Islet of Langerhans (tissue), 1 donor: ENCODE measurements at regions not wholly inside any gene's neighbourhood (a gene's known extent, or its start where the extent isn't known, plus 50 kb on each side); places are given as distances from the start of the nearest gene placed in this dataset.

ENCODE experiments used
- FAIRE-seq: peaks from one replicate; lab custom pipeline; 2011; peaks lifted over from hg19 to GRCh38; lab: Jason Lieb, UNC

GRCh38 chr2:198211706-198212105 is 407.3 kb downstream of the PLCL1 start:
- no peak for FAIRE-seq

GRCh38 chr2:198203336-198204069 is 399.1 kb downstream of the PLCL1 start:
- FAIRE-seq = no peak
